ENCODE measurements at regions not wholly inside any gene's neighbourhood (a gene's known extent, or its start where the extent isn't known, plus 50 kb on each side); places are given as distances from the start of the nearest gene placed in this dataset.

GRCh38 chr20:2237059-2237458 lies 58.7 kb upstream of the TGM3 start:
- no peak for DNase-seq
- Histone ChIP-seq H3K4me3 (ENCODE audit: low read depth, low read length) (no peak overlapping the region), H3K27me3 (ENCODE audit: insufficient read depth, low read depth, severe bottlenecking) (no peaks in the 10 kb centered on the region), H3K27ac (no peak overlapping the region), H3K9me3 (ENCODE audit: severe bottlenecking) (no peaks in the 10 kb centered on the region), H3K36me3 (no peaks in the 10 kb centered on the region)
- TF ChIP-seq CTCF (IDR thresholded peaks at IDR 0.05; ENCODE audit: low read depth, low read length), result no peak

- no peak for TF ChIP-seq CTCF (IDR thresholded peaks at IDR 0.05; ENCODE audit: low read depth, low read length)
- Histone ChIP-seq H3K4me3 (ENCODE audit: low read depth, low read length) (no peak overlapping the region), H3K27me3 (ENCODE audit: insufficient read depth, low read depth, severe bottlenecking) (no peaks in the 10 kb centered on the region), H3K36me3 (no peaks in the 10 kb centered on the region), H3K27ac (no peak overlapping the region), H3K9me3 (ENCODE audit: severe bottlenecking) (no peaks in the 10 kb centered on the region)
- DNase-seq, result no peak
Observed at GRCh38 chr20:2238601-2239000, 57.2 kb upstream of the TGM3 start.

- H3K36me3 ChIP-seq, result no peaks in the 10 kb centered on the region
- H3K27ac ChIP-seq, result no peak overlapping the region
- H3K27me3 ChIP-seq (ENCODE audit: insufficient read depth, low read depth, severe bottlenecking), result no peaks in the 10 kb centered on the region
- no peak for TF ChIP-seq CTCF (IDR thresholded peaks at IDR 0.05; ENCODE audit: low read depth, low read length)
- DNase-seq, result no peak
- no peak overlapping the region for H3K4me3 ChIP-seq (ENCODE audit: low read depth, low read length)
- H3K9me3 ChIP-seq (ENCODE audit: severe bottlenecking), result no peaks in the 10 kb centered on the region
Observed at GRCh38 chr20:2240835-2241234, 55.0 kb upstream of the TGM3 start.

GRCh38 chr20:2242678-2243077 lies 53.1 kb upstream of the TGM3 start:
- Histone ChIP-seq H3K4me3 (ENCODE audit: low read depth, low read length) (no peak overlapping the region), H3K36me3 (no peaks in the 10 kb centered on the region), H3K9me3 (ENCODE audit: severe bottlenecking) (no peaks in the 10 kb centered on the region), H3K27me3 (ENCODE audit: insufficient read depth, low read depth, severe bottlenecking) (no peaks in the 10 kb centered on the region), H3K27ac (no peak overlapping the region)
- DNase-seq, result no peak
- no peak for TF ChIP-seq CTCF (IDR thresholded peaks at IDR 0.05; ENCODE audit: low read depth, low read length)

GRCh38 chr20:2244523-2244922 lies 51.3 kb upstream of the TGM3 start:
- H3K4me3 ChIP-seq (ENCODE audit: low read depth, low read length), result no peak overlapping the region
- H3K27me3 ChIP-seq (ENCODE audit: insufficient read depth, low read depth, severe bottlenecking), result no peaks in the 10 kb centered on the region
- H3K27ac ChIP-seq, result no peak overlapping the region
- no peak for DNase-seq
- no peaks in the 10 kb centered on the region for H3K36me3 ChIP-seq
- H3K9me3 ChIP-seq (ENCODE audit: severe bottlenecking), result no peaks in the 10 kb centered on the region
- no peak for TF ChIP-seq CTCF (IDR thresholded peaks at IDR 0.05; ENCODE audit: low read depth, low read length)

GRCh38 chr20:2244993-2245392 lies 50.8 kb upstream of the TGM3 start:
- H3K27ac ChIP-seq, result no peak overlapping the region
- peak; percentile 43 for TF ChIP-seq CTCF (IDR thresholded peaks at IDR 0.05; ENCODE audit: low read depth, low read length)
- H3K27me3 ChIP-seq (ENCODE audit: insufficient read depth, low read depth, severe bottlenecking), result no peaks in the 10 kb centered on the region
- H3K4me3 ChIP-seq (ENCODE audit: low read depth, low read length), result no peak overlapping the region
- no peaks in the 10 kb centered on the region for H3K36me3 ChIP-seq
- H3K9me3 ChIP-seq (ENCODE audit: severe bottlenecking), result no peaks in the 10 kb centered on the region
- peak; percentile 32 for DNase-seq
